NCI-H1105 treated with DMSO at 0.1 percent for 48 hours (cell line): ENCODE measurements at regions not wholly inside any gene's neighbourhood (a gene's known extent, or its start where the extent isn't known, plus 50 kb on each side); places are given as distances from the start of the nearest gene placed in this dataset.
A peak's percentile ranks its signal among the peaks of the same experiment; 100 is the strongest.

Source experiments
- DNase-seq: peaks from one replicate; lab custom pipeline; 2025; lab: John Stamatoyannopoulos, UW

GRCh38 chr7:124423863-124424262 is 341.7 kb downstream of the GPR37 start:
- DNase-seq = no peak

- no peak for DNase-seq
Measured at GRCh38 chr7:124422081-124422480, 343.5 kb downstream of the GPR37 start.

GRCh38 chr7:124420367-124420766 is 345.2 kb downstream of the GPR37 start:
- no peak for DNase-seq

- DNase-seq = no peak
Measured at GRCh38 chr7:124413029-124413428, 352.6 kb downstream of the GPR37 start.

GRCh38 chr7:124412531-124412930 is 353.1 kb downstream of the GPR37 start:
- DNase-seq = no peak

GRCh38 chr7:124411796-124412195 is 353.8 kb downstream of the GPR37 start:
- no peak for DNase-seq

GRCh38 chr7:124403587-124403986 is 362.0 kb downstream of the GPR37 start:
- no peak for DNase-seq

- no peak for DNase-seq
Measured at GRCh38 chr7:124403112-124403511, 362.5 kb downstream of the GPR37 start.

- DNase-seq = no peak
Measured at GRCh38 chr7:124399941-124400340, 365.7 kb downstream of the GPR37 start.

- no peak for DNase-seq
Measured at GRCh38 chr7:124398937-124399552, 366.2 kb upstream of the TMEM229A start.

GRCh38 chr7:124397134-124397533 is 364.3 kb upstream of the TMEM229A start:
- DNase-seq = no peak

GRCh38 chr7:124390301-124390700 is 357.4 kb upstream of the TMEM229A start:
- DNase-seq = no peak

GRCh38 chr7:124388751-124389150 is 355.9 kb upstream of the TMEM229A start:
- DNase-seq = no peak

GRCh38 chr7:124387056-124387455 is 354.2 kb upstream of the TMEM229A start:
- DNase-seq = peak; percentile 78

- no peak for DNase-seq
Measured at GRCh38 chr7:124379296-124379695, 346.4 kb upstream of the TMEM229A start.

GRCh38 chr7:124376111-124376510 is 343.2 kb upstream of the TMEM229A start:
- no peak for DNase-seq

GRCh38 chr7:124375391-124375790 is 342.5 kb upstream of the TMEM229A start:
- no peak for DNase-seq

GRCh38 chr7:124369310-124369709 is 336.4 kb upstream of the TMEM229A start:
- no peak for DNase-seq

GRCh38 chr7:124366118-124366517 is 333.3 kb upstream of the TMEM229A start:
- DNase-seq = no peak

GRCh38 chr7:124364283-124364682 is 331.4 kb upstream of the TMEM229A start:
- no peak for DNase-seq

- DNase-seq = no peak
Measured at GRCh38 chr7:124354201-124354600, 321.3 kb upstream of the TMEM229A start.

- DNase-seq = no peak
Measured at GRCh38 chr7:124351950-124352349, 319.1 kb upstream of the TMEM229A start.

- no peak for DNase-seq
Measured at GRCh38 chr7:124349443-124349842, 316.6 kb upstream of the TMEM229A start.

- DNase-seq = no peak
Measured at GRCh38 chr7:124338861-124339260, 306.0 kb upstream of the TMEM229A start.
